Gastroesophageal sphincter (tissue), 4 donors: ENCODE measurements at regions not wholly inside any gene's neighbourhood (a gene's known extent, or its start where the extent isn't known, plus 50 kb on each side); places are given as distances from the start of the nearest gene placed in this dataset.

Experiments
- ATAC-seq: fragments of 150-250 bp; one replicate; pipeline ENCODE4 v1.9.1; 2016; ENCODE audit warnings: mild to moderate bottlenecking, moderate library complexity
- H3K27ac ChIP-seq, 4 donors: fragments of 200-600 bp; sonication (generic) in 3 of 4; 1 replicate in 3 of 4; 2 replicates in 1 of 4; pipeline ENCODE4 v1.5.1; 2016 to 2019
- H3K27me3 ChIP-seq: fragments of 200-600 bp; sonication (generic); one replicate; pipeline ENCODE4 v1.5.1; 2019
- H3K36me3 ChIP-seq, 2 donors: fragments of 200-600 bp; sonication (generic); one replicate each; pipeline ENCODE4 v1.5.1; 2019; ENCODE audit warnings: control low read depth in 1 of 2
- H3K4me1 ChIP-seq, 3 donors: fragments of 200-600 bp; sonication (generic); 1 replicate in 2 of 3; 2 replicates in 1 of 3; pipeline ENCODE4 v1.5.1; 2016 to 2019; ENCODE audit warnings: control low read depth in 2 of 3
- H3K4me3 ChIP-seq, 2 donors: fragments of 200-600 bp; sonication (generic); one replicate each; pipeline ENCODE4 v1.5.1; 2019; ENCODE audit warnings: mild to moderate bottlenecking in 1 of 2, moderate library complexity in 1 of 2
- H3K9me3 ChIP-seq, 3 donors: fragments of 200-600 bp; sonication (generic); one replicate each; pipeline ENCODE4 v1.5.1; 2017 to 2019; ENCODE audit warnings: control low read depth in 2 of 3
- EP300 ChIP-seq: sonication (generic); formaldehyde crosslinking; IDR thresholded peaks from one replicate; pipeline ENCODE4 v1.6.1; 2017; ENCODE audit warnings: antibody characterized with exemption, mild to moderate bottlenecking
- POLR2A ChIP-seq, 2 donors: fragments of 450-650 bp; IDR thresholded peaks; one replicate each; pipeline ENCODE4 v1.6.1; 2017; ENCODE audit warnings: antibody characterized with exemption in 2 of 2, mild to moderate bottlenecking in 2 of 2, moderate library complexity in 1 of 2
- POLR2AphosphoS5 ChIP-seq: sonication (generic); formaldehyde crosslinking; IDR thresholded peaks from one replicate; pipeline ENCODE4 v1.6.1; 2017; ENCODE audit warnings: antibody characterized with exemption
- WGBS, 2 donors: methylation state at CpG; one replicate each; pipeline ENCODE4 v1.1.5; 2018; ENCODE audit warnings: low coverage in 1 of 2; 5-methylcytosine and 5-hydroxymethylcytosine counted together
- TF ChIP-seq, protein P1 (sequence below), 4 experiments: fragments of 200-600 bp in 2 of 4; fragments of 450-650 bp in 2 of 4; sonication (generic) in 1 of 4; IDR thresholded peaks; one replicate each; pipeline ENCODE4 v1.5.1; 2017 to 2019; ENCODE audit warnings: antibody characterized with exemption in 4 of 4, mild to moderate bottlenecking in 2 of 4, moderate library complexity in 2 of 4

DNA sequence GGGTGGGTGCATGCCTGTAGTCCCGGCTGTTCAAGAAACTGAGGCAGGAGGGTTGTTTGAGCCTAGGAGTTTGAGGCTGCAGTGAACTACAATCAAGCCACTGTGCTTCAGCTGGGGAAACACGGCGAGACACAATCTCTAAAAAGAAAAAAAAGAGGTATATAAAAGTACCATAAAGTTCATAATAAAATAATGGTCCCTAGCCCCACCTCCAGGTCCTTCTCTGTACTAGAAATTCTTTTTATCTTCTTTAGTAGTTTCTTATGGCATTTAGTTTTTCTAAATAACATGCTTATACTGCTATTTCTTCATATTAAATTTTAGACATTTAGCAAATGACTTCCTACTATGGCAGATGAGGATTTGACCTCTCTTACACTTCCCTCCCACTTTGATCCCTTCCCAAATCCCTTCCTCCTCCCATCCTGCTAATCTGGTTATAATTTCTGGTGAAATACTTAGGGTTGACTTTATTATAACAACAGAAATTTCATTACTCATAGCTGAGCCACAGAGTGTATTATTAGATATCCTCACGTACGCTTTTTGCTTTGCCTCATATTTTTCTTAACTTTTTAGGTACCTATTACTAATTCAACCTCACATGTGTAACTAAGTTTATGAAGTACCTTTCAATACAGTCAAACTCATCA lies 94.7 kb downstream of the SLC41A2 start:
- no peak for TF ChIP-seq POLR2A (IDR thresholded peaks at IDR 0.05)
- TF ChIP-seq, protein P1, sequence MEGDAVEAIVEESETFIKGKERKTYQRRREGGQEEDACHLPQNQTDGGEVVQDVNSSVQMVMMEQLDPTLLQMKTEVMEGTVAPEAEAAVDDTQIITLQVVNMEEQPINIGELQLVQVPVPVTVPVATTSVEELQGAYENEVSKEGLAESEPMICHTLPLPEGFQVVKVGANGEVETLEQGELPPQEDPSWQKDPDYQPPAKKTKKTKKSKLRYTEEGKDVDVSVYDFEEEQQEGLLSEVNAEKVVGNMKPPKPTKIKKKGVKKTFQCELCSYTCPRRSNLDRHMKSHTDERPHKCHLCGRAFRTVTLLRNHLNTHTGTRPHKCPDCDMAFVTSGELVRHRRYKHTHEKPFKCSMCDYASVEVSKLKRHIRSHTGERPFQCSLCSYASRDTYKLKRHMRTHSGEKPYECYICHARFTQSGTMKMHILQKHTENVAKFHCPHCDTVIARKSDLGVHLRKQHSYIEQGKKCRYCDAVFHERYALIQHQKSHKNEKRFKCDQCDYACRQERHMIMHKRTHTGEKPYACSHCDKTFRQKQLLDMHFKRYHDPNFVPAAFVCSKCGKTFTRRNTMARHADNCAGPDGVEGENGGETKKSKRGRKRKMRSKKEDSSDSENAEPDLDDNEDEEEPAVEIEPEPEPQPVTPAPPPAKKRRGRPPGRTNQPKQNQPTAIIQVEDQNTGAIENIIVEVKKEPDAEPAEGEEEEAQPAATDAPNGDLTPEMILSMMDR (IDR thresholded peaks at IDR 0.05), result no peak
- no peak for TF ChIP-seq POLR2AphosphoS5
- no peak for TF ChIP-seq EP300
- 64 to 73% methylated on average over 4 to 5 of the region's 5 CpGs for WGBS, 2 donors
- ATAC-seq, result no peak

GRCh38 chr12:104858611-104859543 lies 99.2 kb downstream of the SLC41A2 start:
- Histone ChIP-seq H3K4me3 (no peak overlapping the region), H3K27ac (no peak overlapping the region)

More for the DNA sequence above, 94.7 kb downstream of the SLC41A2 start:
- Histone ChIP-seq H3K4me1 (no peaks in the 10 kb centered on the region), H3K4me3 (no peak overlapping the region), H3K27ac (no peak overlapping the region), H3K27me3 (no peaks in the 10 kb centered on the region), H3K36me3 (no peaks in the 10 kb centered on the region), H3K9me3 (no peaks in the 10 kb centered on the region)

GRCh38 chr12:104856531-104856930 lies 101.6 kb downstream of the SLC41A2 start:
- no peaks in the 10 kb centered on the region for H3K9me3 ChIP-seq
- no peak overlapping the region for H3K27ac ChIP-seq
- ATAC-seq, result no peak
- H3K4me3 ChIP-seq, result no peak overlapping the region
- 72 to 75% methylated on average over 2 to 3 of the region's 3 CpGs for WGBS, 2 donors
- H3K27me3 ChIP-seq, result no peaks in the 10 kb centered on the region
- H3K4me1 ChIP-seq, result no peaks in the 10 kb centered on the region
- no peaks in the 10 kb centered on the region for H3K36me3 ChIP-seq
- TF ChIP-seq, protein P1 (IDR thresholded peaks at IDR 0.05), result no peak
- TF ChIP-seq EP300, result no peak
- TF ChIP-seq POLR2AphosphoS5, result no peak
- TF ChIP-seq POLR2A (IDR thresholded peaks at IDR 0.05), result no peak

More at GRCh38 chr12:104858611-104859543, 99.2 kb downstream of the SLC41A2 start:
- Histone ChIP-seq H3K36me3 (no peaks in the 10 kb centered on the region), H3K9me3 (no peaks in the 10 kb centered on the region), H3K27me3 (no peaks in the 10 kb centered on the region), H3K4me1 (no peaks in the 10 kb centered on the region)
- no peak for TF ChIP-seq POLR2AphosphoS5
- TF ChIP-seq, protein P1 (IDR thresholded peaks at IDR 0.05), result no peak
- no peak for TF ChIP-seq POLR2A (IDR thresholded peaks at IDR 0.05)
- no peak for TF ChIP-seq EP300
- no peak for ATAC-seq
- WGBS, 2 donors, result 82 to 93% methylated on average over 3 to 4 of the region's 4 CpGs

GRCh38 chr12:104855599-104855998 lies 102.5 kb downstream of the SLC41A2 start:
- H3K27me3 ChIP-seq, result no peaks in the 10 kb centered on the region
- H3K27ac ChIP-seq, result no peak overlapping the region
- no peaks in the 10 kb centered on the region for H3K9me3 ChIP-seq
- 62 to 82% methylated on average over 4 to 5 of the region's 6 CpGs for WGBS, 2 donors
- no peak for TF ChIP-seq EP300
- no peak for TF ChIP-seq POLR2AphosphoS5
- no peak for TF ChIP-seq POLR2A (IDR thresholded peaks at IDR 0.05)
- TF ChIP-seq, protein P1 (IDR thresholded peaks at IDR 0.05), result no peak
- H3K4me1 ChIP-seq, result no peaks in the 10 kb centered on the region
- ATAC-seq, result no peak
- H3K36me3 ChIP-seq, result no peaks in the 10 kb centered on the region
- H3K4me3 ChIP-seq, result no peak overlapping the region
